Activated gamma-delta T cell treated with Interleukin-2 at 50 U/mL for 16 hours (primary cell): ENCODE measurements at regions not wholly inside any gene's neighbourhood (a gene's known extent, or its start where the extent isn't known, plus 50 kb on each side); places are given as distances from the start of the nearest gene placed in this dataset.
A peak's percentile ranks its signal among the peaks of the same experiment; 100 is the strongest.

Source experiments
- DNase-seq: peaks from one replicate; pipeline ENCODE4 v3.0.0-alpha.2; 2020

GRCh38 chr10:113376428-113376827 is 176.4 kb upstream of the HABP2 start:
- no peak for DNase-seq

GRCh38 chr10:113379091-113379490 is 173.8 kb upstream of the HABP2 start:
- no peak for DNase-seq

- no peak for DNase-seq
Measured at GRCh38 chr10:113381416-113381815, 171.4 kb upstream of the HABP2 start.

- peak; percentile 10 for DNase-seq
Measured at GRCh38 chr10:113381981-113382509, 170.8 kb upstream of the HABP2 start.

- no peak for DNase-seq
Measured at GRCh38 chr10:113382691-113383090, 170.2 kb upstream of the HABP2 start.

GRCh38 chr10:113384181-113384580 is 168.7 kb upstream of the HABP2 start:
- no peak for DNase-seq

- peak; percentile 52 for DNase-seq
Measured at GRCh38 chr10:113385021-113385999, 167.5 kb upstream of the HABP2 start.

- no peak for DNase-seq
Measured at GRCh38 chr10:113386005-113386404, 166.8 kb upstream of the HABP2 start.

GRCh38 chr10:113389969-113390368 is 162.9 kb upstream of the HABP2 start:
- no peak for DNase-seq

- DNase-seq: no peak
Measured at GRCh38 chr10:113390896-113391295, 162.0 kb upstream of the HABP2 start.

- no peak for DNase-seq
Measured at GRCh38 chr10:113397047-113397446, 155.8 kb upstream of the HABP2 start.

GRCh38 chr10:113399065-113399464 is 153.8 kb upstream of the HABP2 start:
- DNase-seq: no peak

- no peak for DNase-seq
Measured at GRCh38 chr10:113402602-113403001, 150.3 kb upstream of the HABP2 start.

GRCh38 chr10:113407218-113407617 is 145.6 kb upstream of the HABP2 start:
- DNase-seq: no peak

- no peak for DNase-seq
Measured at GRCh38 chr10:113409175-113409574, 143.7 kb upstream of the HABP2 start.

GRCh38 chr10:113410618-113411017 is 142.2 kb upstream of the HABP2 start:
- DNase-seq: no peak

- DNase-seq: no peak
Measured at GRCh38 chr10:113411456-113411855, 141.4 kb upstream of the HABP2 start.

GRCh38 chr10:113412161-113412560 is 140.7 kb upstream of the HABP2 start:
- DNase-seq: no peak

GRCh38 chr10:113414543-113414942 is 138.3 kb upstream of the HABP2 start:
- no peak for DNase-seq

GRCh38 chr10:113415246-113415645 is 137.6 kb upstream of the HABP2 start:
- DNase-seq: no peak

- no peak for DNase-seq
Measured at GRCh38 chr10:113420057-113420732, 132.7 kb upstream of the HABP2 start.

- DNase-seq: no peak
Measured at GRCh38 chr10:113420733-113421675, 131.8 kb upstream of the HABP2 start.

- no peak for DNase-seq
Measured at GRCh38 chr10:113422371-113422770, 130.5 kb upstream of the HABP2 start.
